ENCODE measurements at regions not wholly inside any gene's neighbourhood (a gene's known extent, or its start where the extent isn't known, plus 50 kb on each side); places are given as distances from the start of the nearest gene placed in this dataset.

DNA sequence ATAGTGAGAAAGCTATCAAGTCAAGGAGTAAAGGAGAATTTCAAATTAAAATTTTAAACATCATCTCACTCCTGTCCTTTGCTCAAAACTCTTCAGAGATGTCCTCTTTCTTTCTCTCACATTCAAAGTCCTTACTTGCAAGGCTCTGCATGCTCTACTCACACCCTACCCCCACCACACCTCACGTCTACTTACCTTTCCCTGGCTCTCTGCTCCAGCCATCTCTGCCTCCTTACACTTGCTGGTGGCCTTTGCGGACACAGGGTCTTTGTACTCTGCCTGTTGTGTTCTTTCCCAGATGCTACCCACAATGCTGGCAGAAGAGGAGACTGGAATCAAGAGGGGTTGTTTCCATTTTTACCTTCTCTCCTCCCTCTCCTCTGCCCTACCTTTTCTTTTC is 405.2 kb downstream of the INSC start:
- TF ChIP-seq MEIS2 (IDR thresholded peaks at IDR 0.05; ENCODE audit: partially characterized antibody), result no peak
- TF ChIP-seq, protein P1, sequence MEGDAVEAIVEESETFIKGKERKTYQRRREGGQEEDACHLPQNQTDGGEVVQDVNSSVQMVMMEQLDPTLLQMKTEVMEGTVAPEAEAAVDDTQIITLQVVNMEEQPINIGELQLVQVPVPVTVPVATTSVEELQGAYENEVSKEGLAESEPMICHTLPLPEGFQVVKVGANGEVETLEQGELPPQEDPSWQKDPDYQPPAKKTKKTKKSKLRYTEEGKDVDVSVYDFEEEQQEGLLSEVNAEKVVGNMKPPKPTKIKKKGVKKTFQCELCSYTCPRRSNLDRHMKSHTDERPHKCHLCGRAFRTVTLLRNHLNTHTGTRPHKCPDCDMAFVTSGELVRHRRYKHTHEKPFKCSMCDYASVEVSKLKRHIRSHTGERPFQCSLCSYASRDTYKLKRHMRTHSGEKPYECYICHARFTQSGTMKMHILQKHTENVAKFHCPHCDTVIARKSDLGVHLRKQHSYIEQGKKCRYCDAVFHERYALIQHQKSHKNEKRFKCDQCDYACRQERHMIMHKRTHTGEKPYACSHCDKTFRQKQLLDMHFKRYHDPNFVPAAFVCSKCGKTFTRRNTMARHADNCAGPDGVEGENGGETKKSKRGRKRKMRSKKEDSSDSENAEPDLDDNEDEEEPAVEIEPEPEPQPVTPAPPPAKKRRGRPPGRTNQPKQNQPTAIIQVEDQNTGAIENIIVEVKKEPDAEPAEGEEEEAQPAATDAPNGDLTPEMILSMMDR (IDR thresholded peaks at IDR 0.05 in 2 of 3, conservative IDR thresholded peaks at IDR 0.05 in 1 of 3; ENCODE audit: insufficient read depth in 2 of 3, low read depth in 1 of 3, low read length in 3 of 3), result no peak
